ENCODE measurements at regions not wholly inside any gene's neighbourhood (a gene's known extent, or its start where the extent isn't known, plus 50 kb on each side); places are given as distances from the start of the nearest gene placed in this dataset.

GRCh38 chr6:23380465-23380864 lies 745.5 kb upstream of the NRSN1 start:
- TF ChIP-seq GATA2 (IDR thresholded peaks at IDR 0.05; ENCODE audit: low read depth, low read length), result no peak
- TF ChIP-seq GATA3 (IDR thresholded peaks at IDR 0.05; ENCODE audit: low read depth, low read length), result no peak
